GM18505 (cell line): ENCODE measurements at regions not wholly inside any gene's neighbourhood (a gene's known extent, or its start where the extent isn't known, plus 50 kb on each side); places are given as distances from the start of the nearest gene placed in this dataset.

ENCODE experiments used
- ATAC-seq: cut with Tn5 transposase; IDR thresholded peaks from one replicate; pipeline ENCODE4 v1.9.1; 2021; ENCODE audit not compliant: unreplicated experiment
- POLR2A ChIP-seq: IDR thresholded peaks from 4 replicates; pipeline ENCODE4 v1.6.1; 2011; ENCODE audit warnings: borderline replicate concordance; ENCODE audit not compliant: insufficient read depth, insufficient read length; ENCODE audit errors: extremely low read depth

GRCh38 chr21:35780983-35781382 is 279.3 kb downstream of the SETD4 start:
- no peak for TF ChIP-seq POLR2A
- no peak for ATAC-seq

- ATAC-seq: no peak
- no peak for TF ChIP-seq POLR2A
Observed at GRCh38 chr21:35779690-35780570, 280.4 kb downstream of the SETD4 start.

GRCh38 chr21:35779167-35779566 is 281.2 kb downstream of the SETD4 start:
- no peak for ATAC-seq
- no peak for TF ChIP-seq POLR2A

DNA sequence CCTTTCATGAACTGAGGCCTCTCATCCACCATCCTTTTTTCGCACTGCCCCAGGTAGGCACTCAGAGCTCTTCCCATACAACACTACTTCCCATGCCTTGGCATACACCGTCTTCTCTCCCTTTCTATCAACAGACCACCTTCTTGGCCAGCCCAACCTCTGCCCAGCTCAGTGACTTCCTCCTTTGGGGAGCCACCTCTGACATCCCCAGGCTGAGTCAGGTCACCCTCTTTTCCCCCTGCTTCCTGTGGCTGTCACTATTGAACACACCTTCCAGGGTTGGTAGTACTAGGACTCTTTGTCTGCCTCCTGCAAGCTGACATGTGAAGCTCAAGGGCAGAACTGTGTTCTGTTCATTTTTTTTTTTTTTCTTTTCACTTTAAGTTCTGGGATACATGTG is 283.2 kb downstream of the SETD4 start:
- no peak for ATAC-seq
- TF ChIP-seq POLR2A: no peak

GRCh38 chr21:35775778-35776544 is 284.4 kb downstream of the SETD4 start:
- no peak for ATAC-seq
- TF ChIP-seq POLR2A: no peak

DNA sequence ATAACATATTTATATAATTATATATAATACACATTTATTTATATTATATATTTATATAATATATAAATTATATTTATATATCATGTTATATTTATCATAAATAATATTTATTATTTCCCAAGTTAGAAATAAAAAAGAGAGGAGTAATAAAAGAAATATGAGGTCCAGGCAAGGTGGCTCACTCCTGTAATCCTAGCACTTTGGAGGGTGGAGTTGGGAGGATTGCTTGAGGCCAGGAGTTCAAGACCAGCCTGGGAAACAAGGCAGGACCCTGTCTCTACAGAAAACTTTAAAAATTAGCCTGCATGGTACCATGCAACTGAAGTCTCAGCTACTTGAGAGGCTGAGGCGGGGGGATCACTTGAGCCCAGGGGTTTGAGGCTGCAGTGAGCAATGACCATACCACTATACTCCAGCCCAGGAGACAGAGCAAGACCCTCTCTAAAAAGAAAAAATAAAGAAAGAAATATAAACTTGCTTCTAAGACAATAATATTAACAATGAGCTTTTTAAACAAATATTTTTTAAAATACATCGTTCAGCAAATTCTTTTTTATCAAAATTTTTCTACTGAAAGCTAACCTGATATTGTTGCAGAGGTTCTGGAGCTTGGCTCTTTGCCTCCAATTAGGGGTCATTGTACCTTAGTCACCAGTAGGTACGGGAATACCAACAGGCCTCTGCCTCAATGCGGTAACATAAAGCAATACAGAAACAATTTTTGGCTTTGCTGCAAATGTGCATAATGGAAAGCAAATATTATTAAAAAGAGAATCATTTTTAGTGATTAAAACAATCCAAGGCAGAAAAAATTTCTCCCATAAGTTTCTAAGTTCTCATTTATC is 290.0 kb downstream of the SETD4 start:
- no peak for TF ChIP-seq POLR2A
- no peak for ATAC-seq

DNA sequence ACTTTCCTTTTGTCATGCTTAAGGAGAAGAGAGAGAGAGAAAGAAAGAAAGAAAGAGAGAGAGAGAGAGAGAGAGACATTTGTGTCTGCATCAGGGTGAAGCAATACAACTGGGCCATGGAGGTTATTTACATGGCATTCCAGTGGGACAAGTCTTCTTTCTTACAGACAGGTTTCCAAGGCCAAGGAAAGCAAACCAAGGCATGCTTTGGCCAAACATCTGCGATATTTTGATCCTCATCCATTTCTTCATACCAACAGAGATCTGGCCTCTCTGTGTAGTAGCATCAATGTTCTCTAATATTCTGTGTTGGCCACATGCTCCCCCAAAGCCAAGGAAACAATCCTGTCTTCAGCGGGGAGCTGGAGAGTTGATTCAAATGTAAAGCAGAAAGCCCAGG is 292.1 kb downstream of the SETD4 start:
- no peak for ATAC-seq
- no peak for TF ChIP-seq POLR2A

DNA sequence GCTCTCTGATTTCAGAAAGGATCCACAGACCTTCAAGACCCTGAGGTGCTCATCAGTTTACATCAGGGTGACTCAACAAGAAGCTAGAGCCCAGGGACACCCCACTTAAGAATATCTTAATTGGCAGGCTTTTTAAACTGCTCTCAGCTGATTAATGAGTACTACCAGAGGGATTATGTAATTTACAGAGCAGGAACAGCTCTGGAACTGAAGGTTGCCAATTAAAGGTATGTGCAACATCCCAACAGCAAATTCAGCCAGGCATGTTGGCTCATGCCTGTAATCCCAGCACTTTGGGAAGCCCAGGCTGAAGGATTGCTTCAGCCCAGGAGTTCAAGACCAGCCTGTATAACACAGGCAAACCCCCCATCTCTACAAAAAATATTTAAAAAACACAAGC is 295.7 kb downstream of the SETD4 start:
- no peak for TF ChIP-seq POLR2A
- ATAC-seq: no peak

- no peak for TF ChIP-seq POLR2A
- no peak for ATAC-seq
Observed at GRCh38 chr21:35764077-35764476, 296.2 kb downstream of the SETD4 start.

- no peak for TF ChIP-seq POLR2A
- ATAC-seq: no peak
Observed at GRCh38 chr21:35754583-35754982, 305.7 kb downstream of the SETD4 start.

GRCh38 chr21:35753308-35753707 is 307.0 kb downstream of the SETD4 start:
- ATAC-seq: no peak
- no peak for TF ChIP-seq POLR2A

GRCh38 chr21:35751171-35751570 is 309.2 kb downstream of the SETD4 start:
- no peak for TF ChIP-seq POLR2A

DNA sequence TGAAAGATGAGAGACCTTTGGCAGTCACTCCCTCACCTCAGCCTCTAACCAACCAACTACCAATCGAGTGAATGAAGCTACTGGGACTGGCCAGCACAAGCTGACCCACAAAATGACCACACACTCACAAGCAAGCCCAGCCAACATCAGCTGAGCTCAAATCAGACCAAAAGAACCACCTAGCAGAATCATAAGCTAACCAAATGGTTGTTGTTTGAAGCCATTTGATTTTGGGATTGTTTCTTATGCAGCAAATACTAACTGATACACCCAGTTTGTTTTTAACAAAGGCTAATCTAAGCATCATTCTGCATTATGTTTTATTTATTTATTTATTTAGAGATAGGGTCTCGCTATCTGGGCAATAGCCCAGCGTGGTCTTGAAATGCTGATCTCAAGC is 310.4 kb downstream of the SETD4 start:
- no peak for TF ChIP-seq POLR2A
- ATAC-seq: no peak

More at GRCh38 chr21:35751171-35751570, 309.2 kb downstream of the SETD4 start:
- ATAC-seq: no peak
